ENCODE measurements at regions not wholly inside any gene's neighbourhood (a gene's known extent, or its start where the extent isn't known, plus 50 kb on each side); places are given as distances from the start of the nearest gene placed in this dataset.

- Histone ChIP-seq H3K36me3 (replicated peaks; ENCODE audit: low read depth, low read length) (no peaks in the 10 kb centered on the region), H3K9ac (ENCODE audit: low read length) (no peak overlapping the region), H3K27ac (ENCODE audit: low read length) (no peak overlapping the region), H3K4me2 (ENCODE audit: low read length) (no peak overlapping the region), H2AFZ (ENCODE audit: low read depth, low read length) (no peak overlapping the region), H3K4me3 (ENCODE audit: low read length) (no peak overlapping the region), H3K27me3 (ENCODE audit: low read depth, low read length) (no peaks in the 10 kb centered on the region), H3K79me2 (ENCODE audit: low read length) (no peaks in the 10 kb centered on the region), H3K9me3 (ENCODE audit: insufficient read depth, low read length) (no peaks in the 10 kb centered on the region), H4K20me1 (ENCODE audit: insufficient read depth, low read length) (no peaks in the 10 kb centered on the region), H3K4me1 (ENCODE audit: low read length) (no peaks in the 10 kb centered on the region)
- TF ChIP-seq, protein P1, sequence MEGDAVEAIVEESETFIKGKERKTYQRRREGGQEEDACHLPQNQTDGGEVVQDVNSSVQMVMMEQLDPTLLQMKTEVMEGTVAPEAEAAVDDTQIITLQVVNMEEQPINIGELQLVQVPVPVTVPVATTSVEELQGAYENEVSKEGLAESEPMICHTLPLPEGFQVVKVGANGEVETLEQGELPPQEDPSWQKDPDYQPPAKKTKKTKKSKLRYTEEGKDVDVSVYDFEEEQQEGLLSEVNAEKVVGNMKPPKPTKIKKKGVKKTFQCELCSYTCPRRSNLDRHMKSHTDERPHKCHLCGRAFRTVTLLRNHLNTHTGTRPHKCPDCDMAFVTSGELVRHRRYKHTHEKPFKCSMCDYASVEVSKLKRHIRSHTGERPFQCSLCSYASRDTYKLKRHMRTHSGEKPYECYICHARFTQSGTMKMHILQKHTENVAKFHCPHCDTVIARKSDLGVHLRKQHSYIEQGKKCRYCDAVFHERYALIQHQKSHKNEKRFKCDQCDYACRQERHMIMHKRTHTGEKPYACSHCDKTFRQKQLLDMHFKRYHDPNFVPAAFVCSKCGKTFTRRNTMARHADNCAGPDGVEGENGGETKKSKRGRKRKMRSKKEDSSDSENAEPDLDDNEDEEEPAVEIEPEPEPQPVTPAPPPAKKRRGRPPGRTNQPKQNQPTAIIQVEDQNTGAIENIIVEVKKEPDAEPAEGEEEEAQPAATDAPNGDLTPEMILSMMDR (IDR thresholded peaks at IDR 0.05; ENCODE audit: low read depth, low read length): no peak
- no peak for TF ChIP-seq EZH2phosphoT487 (IDR thresholded peaks at IDR 0.05; ENCODE audit: low read depth)
Observed at GRCh38 chr10:83276971-83277370, 862.3 kb upstream of the GHITM start.

DNA sequence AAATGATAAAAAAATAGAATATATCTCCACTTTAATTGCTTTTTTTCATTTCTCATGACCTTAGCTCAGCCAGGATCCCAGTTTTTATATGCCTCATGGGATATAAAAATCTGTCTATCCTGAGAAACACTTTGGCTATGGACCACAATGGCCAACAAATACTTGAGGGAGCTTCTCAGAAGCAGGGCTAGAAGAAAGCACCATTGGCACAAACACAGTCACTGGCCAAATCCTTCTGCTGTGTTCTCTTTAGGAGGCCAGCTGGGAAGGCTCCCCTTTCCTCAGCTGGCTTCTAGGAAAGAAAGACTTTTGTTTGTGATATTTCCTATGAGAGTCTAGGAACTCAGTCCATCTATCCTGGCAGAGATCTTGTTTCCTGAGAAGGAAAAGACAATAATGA, 856.2 kb upstream of the GHITM start:
- no peak overlapping the region for H3K4me3 ChIP-seq (ENCODE audit: low read length)
- TF ChIP-seq, protein P1 (IDR thresholded peaks at IDR 0.05; ENCODE audit: low read depth, low read length): no peak
- no peak for TF ChIP-seq EZH2phosphoT487 (IDR thresholded peaks at IDR 0.05; ENCODE audit: low read depth)
- H3K27ac ChIP-seq (ENCODE audit: low read length): no peak overlapping the region
- H3K4me1 ChIP-seq (ENCODE audit: low read length): no peaks in the 10 kb centered on the region
- H3K4me2 ChIP-seq (ENCODE audit: low read length): no peak overlapping the region
- H3K36me3 ChIP-seq (replicated peaks; ENCODE audit: low read depth, low read length): no peaks in the 10 kb centered on the region
- H3K27me3 ChIP-seq (ENCODE audit: low read depth, low read length): no peaks in the 10 kb centered on the region
- H3K9me3 ChIP-seq (ENCODE audit: insufficient read depth, low read length): no peaks in the 10 kb centered on the region
- no peak overlapping the region for H3K9ac ChIP-seq (ENCODE audit: low read length)
- no peak overlapping the region for H2AFZ ChIP-seq (ENCODE audit: low read depth, low read length)
- H3K79me2 ChIP-seq (ENCODE audit: low read length): no peaks in the 10 kb centered on the region
- H4K20me1 ChIP-seq (ENCODE audit: insufficient read depth, low read length): no peaks in the 10 kb centered on the region

DNA sequence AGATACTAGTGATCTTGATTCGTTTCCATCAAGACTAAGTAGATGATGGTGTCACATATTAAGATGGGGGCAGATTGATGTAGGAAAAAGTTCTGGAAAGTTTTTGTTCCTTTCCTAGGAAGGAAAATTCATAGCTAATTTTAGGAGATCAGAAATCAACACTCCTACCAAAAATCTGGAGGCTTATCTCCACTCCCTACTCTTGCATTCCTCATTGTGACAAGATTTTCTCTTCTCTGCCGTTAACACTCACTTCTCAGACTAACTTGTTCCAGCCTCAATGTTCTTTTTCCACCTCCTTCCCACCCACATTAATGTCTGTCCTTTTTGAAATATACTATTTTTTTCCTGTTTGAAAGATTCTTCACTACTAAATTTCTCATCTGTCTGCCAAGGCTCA, 851.9 kb upstream of the GHITM start:
- H3K9me3 ChIP-seq (ENCODE audit: insufficient read depth, low read length): no peaks in the 10 kb centered on the region
- H3K4me3 ChIP-seq (ENCODE audit: low read length): no peak overlapping the region
- no peaks in the 10 kb centered on the region for H3K27me3 ChIP-seq (ENCODE audit: low read depth, low read length)
- TF ChIP-seq, protein P1 (IDR thresholded peaks at IDR 0.05; ENCODE audit: low read depth, low read length): no peak
- no peak for TF ChIP-seq EZH2phosphoT487 (IDR thresholded peaks at IDR 0.05; ENCODE audit: low read depth)
- no peaks in the 10 kb centered on the region for H3K79me2 ChIP-seq (ENCODE audit: low read length)
- H2AFZ ChIP-seq (ENCODE audit: low read depth, low read length): no peak overlapping the region
- H3K4me2 ChIP-seq (ENCODE audit: low read length): no peak overlapping the region
- H4K20me1 ChIP-seq (ENCODE audit: insufficient read depth, low read length): no peaks in the 10 kb centered on the region
- no peaks in the 10 kb centered on the region for H3K36me3 ChIP-seq (replicated peaks; ENCODE audit: low read depth, low read length)
- no peak overlapping the region for H3K27ac ChIP-seq (ENCODE audit: low read length)
- no peak overlapping the region for H3K9ac ChIP-seq (ENCODE audit: low read length)
- H3K4me1 ChIP-seq (ENCODE audit: low read length): no peaks in the 10 kb centered on the region

DNA sequence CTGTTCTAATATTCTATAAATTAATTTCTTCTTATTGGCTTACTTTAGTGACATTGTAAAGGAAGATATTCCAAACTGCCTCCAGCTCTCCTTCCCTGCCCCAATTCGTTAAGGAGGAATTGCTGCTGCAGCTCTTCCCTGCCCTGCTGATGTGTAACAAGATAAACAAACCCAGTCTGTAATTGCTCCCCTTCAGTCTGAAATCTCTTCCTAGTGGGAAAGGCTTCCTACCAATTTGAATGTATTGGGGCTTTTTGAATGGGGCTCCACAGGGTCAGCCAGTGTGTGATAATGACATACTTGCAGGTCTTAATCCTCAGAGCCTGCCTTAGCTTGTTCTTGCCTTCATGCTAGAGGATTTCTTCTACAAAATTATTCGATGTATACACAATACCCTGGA, 849.9 kb upstream of the GHITM start:
- TF ChIP-seq, protein P1 (IDR thresholded peaks at IDR 0.05; ENCODE audit: low read depth, low read length): no peak
- TF ChIP-seq EZH2phosphoT487 (IDR thresholded peaks at IDR 0.05; ENCODE audit: low read depth): no peak
- Histone ChIP-seq H3K4me3 (ENCODE audit: low read length) (no peak overlapping the region), H3K4me2 (ENCODE audit: low read length) (no peak overlapping the region), H3K27me3 (ENCODE audit: low read depth, low read length) (no peaks in the 10 kb centered on the region), H3K9me3 (ENCODE audit: insufficient read depth, low read length) (no peaks in the 10 kb centered on the region), H3K27ac (ENCODE audit: low read length) (no peak overlapping the region), H2AFZ (ENCODE audit: low read depth, low read length) (no peak overlapping the region), H3K36me3 (replicated peaks; ENCODE audit: low read depth, low read length) (no peaks in the 10 kb centered on the region), H3K79me2 (ENCODE audit: low read length) (no peaks in the 10 kb centered on the region), H4K20me1 (ENCODE audit: insufficient read depth, low read length) (no peaks in the 10 kb centered on the region), H3K9ac (ENCODE audit: low read length) (no peak overlapping the region), H3K4me1 (ENCODE audit: low read length) (no peaks in the 10 kb centered on the region)
